T-helper 17 cell (primary cell): ENCODE measurements at regions not wholly inside any gene's neighbourhood (a gene's known extent, or its start where the extent isn't known, plus 50 kb on each side); places are given as distances from the start of the nearest gene placed in this dataset.

Experiments
- ATAC-seq: fragments of 150-1000 bp; cut with Tn5 transposase; 2 replicates; pipeline ENCODE4 v1.10.0; 2021; ENCODE audit warnings: mild to moderate bottlenecking, moderate library complexity
- DNase-seq, 3 donors: peaks; one replicate each; pipeline versions ENCODE4 v3.0.0 to v3.0.0-alpha.2; 2020 to 2021
- H3K9me3 ChIP-seq: one replicate; pipeline ENCODE4 v1.7.0; 2013; ENCODE audit warnings: low read length, mild to moderate bottlenecking; ENCODE audit not compliant: control insufficient read depth, poor library complexity, severe bottlenecking
- H3K27ac Mint-ChIP-seq: one replicate; pipeline ENCODE4 v1.8.0; 2022; ENCODE audit warnings: mild to moderate bottlenecking, moderate library complexity, mixed read lengths
- H3K27me3 Mint-ChIP-seq: one replicate; pipeline ENCODE4 v1.8.0; 2022; ENCODE audit warnings: mixed read lengths
- H3K36me3 Mint-ChIP-seq: one replicate; pipeline ENCODE4 v1.8.0; 2022; ENCODE audit warnings: low read depth, mixed read lengths
- H3K4me1 Mint-ChIP-seq: one replicate; pipeline ENCODE4 v1.8.0; 2022; ENCODE audit warnings: mild to moderate bottlenecking, mixed read lengths
- H3K4me3 Mint-ChIP-seq: one replicate; pipeline ENCODE4 v1.8.0; 2022; ENCODE audit warnings: mild to moderate bottlenecking, moderate library complexity, mixed read lengths

DNA sequence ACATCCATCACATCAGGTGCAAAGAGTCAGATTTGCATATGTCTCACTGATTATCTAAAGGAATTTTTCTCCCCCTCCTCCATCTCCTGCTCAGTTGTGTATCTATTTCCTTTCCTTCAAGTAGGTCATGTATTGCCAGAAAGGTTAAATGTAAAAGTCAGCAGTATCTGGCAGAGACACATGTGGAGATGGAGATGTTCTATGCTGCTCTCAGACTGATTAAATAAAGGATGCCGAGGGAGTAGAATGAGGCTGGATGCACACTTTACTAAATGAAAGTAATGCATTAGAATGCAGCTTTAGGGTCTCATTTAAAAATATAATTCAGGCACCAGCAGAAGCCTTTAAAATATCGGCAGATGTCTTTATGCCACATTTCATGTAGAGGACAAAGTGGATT lies 555.3 kb downstream of the RNF144A start:
- no peaks in the 10 kb centered on the region for H3K36me3 Mint-ChIP-seq
- DNase-seq: no peak

GRCh38 chr2:7473135-7473771 lies 556.0 kb downstream of the RNF144A start:
- ATAC-seq: no peak
- no peaks in the 10 kb centered on the region for H3K9me3 ChIP-seq
- H3K4me3 Mint-ChIP-seq: no peak overlapping the region
- no peak overlapping the region for H3K27ac Mint-ChIP-seq
- DNase-seq: no peak
- no peaks in the 10 kb centered on the region for H3K4me1 Mint-ChIP-seq
- H3K27me3 Mint-ChIP-seq: peaks cover 16% of the 10 kb centered on the region
- H3K36me3 Mint-ChIP-seq: no peaks in the 10 kb centered on the region

More for the DNA sequence above, 555.3 kb downstream of the RNF144A start:
- no peak for ATAC-seq
- Mint-ChIP-seq H3K27ac (no peak overlapping the region), H3K4me3 (no peak overlapping the region), H3K27me3 (peaks cover 23% of the 10 kb centered on the region), H3K4me1 (peaks cover 4% of the 10 kb centered on the region)
- H3K9me3 ChIP-seq: no peaks in the 10 kb centered on the region

DNA sequence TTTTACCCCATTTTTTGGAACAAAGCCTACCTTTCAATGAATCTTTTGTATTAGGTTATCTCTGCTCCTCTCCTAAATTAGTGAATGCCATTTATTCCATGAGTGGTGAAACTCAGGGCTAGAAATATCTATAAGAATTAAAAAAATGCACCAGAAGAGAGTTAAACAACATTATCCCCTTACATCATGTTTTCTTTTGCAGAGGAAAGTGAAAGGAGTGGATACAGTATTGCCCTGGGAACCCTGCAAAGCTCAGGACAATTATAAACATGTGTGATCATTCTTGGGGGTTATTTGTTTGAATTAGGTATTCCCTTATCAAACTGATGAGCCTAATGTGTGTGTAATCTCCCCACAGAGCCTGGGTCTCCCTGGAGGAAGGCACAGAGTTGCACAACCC lies 559.2 kb downstream of the RNF144A start:
- no peaks in the 10 kb centered on the region for H3K9me3 ChIP-seq
- ATAC-seq: no peak
- peaks cover 2% of the 10 kb centered on the region for H3K4me1 Mint-ChIP-seq

GRCh38 chr2:7479603-7480002 lies 562.4 kb downstream of the RNF144A start:
- no peak for ATAC-seq
- H3K9me3 ChIP-seq: no peaks in the 10 kb centered on the region
- Mint-ChIP-seq H3K27me3 (peaks cover 9% of the 10 kb centered on the region), H3K4me3 (no peak overlapping the region), H3K36me3 (peaks cover 4% of the 10 kb centered on the region), H3K4me1 (peaks cover 2% of the 10 kb centered on the region), H3K27ac (no peak overlapping the region)
- DNase-seq: no peak

More for the DNA sequence above, 559.2 kb downstream of the RNF144A start:
- no peak overlapping the region for H3K4me3 Mint-ChIP-seq
- peaks cover 4% of the 10 kb centered on the region for H3K36me3 Mint-ChIP-seq
- peaks cover 17% of the 10 kb centered on the region for H3K27me3 Mint-ChIP-seq
- no peak for DNase-seq
- no peak overlapping the region for H3K27ac Mint-ChIP-seq

DNA sequence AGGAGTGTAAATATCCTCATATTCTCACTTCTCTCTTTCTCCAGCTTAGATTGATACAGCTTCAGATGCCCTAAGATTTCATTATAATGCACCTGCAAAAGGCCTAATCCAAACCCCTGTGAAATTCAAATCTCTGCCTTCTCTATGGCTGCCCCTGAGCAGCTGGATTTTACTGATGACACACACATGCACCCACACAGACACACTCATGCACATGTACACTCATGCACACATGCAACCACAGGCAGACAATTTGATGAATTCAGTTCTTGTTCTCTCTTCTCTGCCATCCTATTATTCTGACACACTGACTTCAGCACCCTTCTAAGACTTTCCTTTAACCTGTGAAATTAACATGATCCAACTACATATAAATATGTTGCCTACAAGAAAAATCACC lies 563.2 kb downstream of the RNF144A start:
- ATAC-seq: no peak
- DNase-seq: no peak
- H3K36me3 Mint-ChIP-seq: peaks cover 4% of the 10 kb centered on the region
- no peak overlapping the region for H3K4me3 Mint-ChIP-seq
- H3K4me1 Mint-ChIP-seq: peaks cover 2% of the 10 kb centered on the region
- no peak overlapping the region for H3K27ac Mint-ChIP-seq
- no peaks in the 10 kb centered on the region for H3K9me3 ChIP-seq
- peaks cover 4% of the 10 kb centered on the region for H3K27me3 Mint-ChIP-seq

- no peak overlapping the region for H3K4me3 Mint-ChIP-seq
- no peaks in the 10 kb centered on the region for H3K4me1 Mint-ChIP-seq
- H3K9me3 ChIP-seq: no peaks in the 10 kb centered on the region
- no peak for DNase-seq
- no peaks in the 10 kb centered on the region for H3K27me3 Mint-ChIP-seq
- no peaks in the 10 kb centered on the region for H3K36me3 Mint-ChIP-seq
- no peak for ATAC-seq
- no peak overlapping the region for H3K27ac Mint-ChIP-seq
Measured at GRCh38 chr2:7490672-7491071, 573.5 kb downstream of the RNF144A start.

GRCh38 chr2:7492719-7493118 lies 575.5 kb downstream of the RNF144A start:
- Mint-ChIP-seq H3K36me3 (no peaks in the 10 kb centered on the region), H3K4me3 (no peak overlapping the region), H3K27ac (no peak overlapping the region), H3K4me1 (no peaks in the 10 kb centered on the region), H3K27me3 (no peaks in the 10 kb centered on the region)
- no peaks in the 10 kb centered on the region for H3K9me3 ChIP-seq
- DNase-seq: no peak
- ATAC-seq: no peak

GRCh38 chr2:7497178-7497577 lies 580.0 kb downstream of the RNF144A start:
- H3K4me3 Mint-ChIP-seq: no peak overlapping the region
- no peaks in the 10 kb centered on the region for H3K9me3 ChIP-seq
- no peak overlapping the region for H3K27ac Mint-ChIP-seq
- peaks cover 9% of the 10 kb centered on the region for H3K36me3 Mint-ChIP-seq
- ATAC-seq: no peak
- peaks cover 18% of the 10 kb centered on the region for H3K27me3 Mint-ChIP-seq
- DNase-seq: no peak
- H3K4me1 Mint-ChIP-seq: no peaks in the 10 kb centered on the region

DNA sequence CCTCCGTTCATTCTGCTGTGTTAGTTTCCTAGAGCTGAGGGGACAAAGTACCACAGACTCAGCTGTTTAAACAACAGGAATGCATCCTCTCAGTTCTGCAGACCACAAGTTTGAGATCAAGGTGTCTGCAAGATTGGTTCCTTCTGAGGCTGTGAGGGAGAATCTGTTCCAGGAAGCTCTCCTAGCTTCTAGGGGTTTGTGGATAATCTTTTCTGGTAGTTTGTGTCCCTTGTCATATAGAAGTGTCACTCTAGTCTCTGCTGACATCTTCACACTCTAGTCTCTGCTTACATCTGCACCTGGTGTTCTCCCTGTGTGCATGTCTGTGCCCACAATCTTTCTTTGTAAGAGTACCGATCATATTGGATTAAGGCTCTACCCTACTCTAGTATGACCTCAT lies 581.8 kb downstream of the RNF144A start:
- no peak overlapping the region for H3K27ac Mint-ChIP-seq
- peaks cover 18% of the 10 kb centered on the region for H3K27me3 Mint-ChIP-seq
- no peak overlapping the region for H3K4me3 Mint-ChIP-seq
- H3K36me3 Mint-ChIP-seq: peaks cover 9% of the 10 kb centered on the region
- DNase-seq (no peak), ATAC-seq (no peak)
- no peaks in the 10 kb centered on the region for H3K9me3 ChIP-seq
- no peaks in the 10 kb centered on the region for H3K4me1 Mint-ChIP-seq

DNA sequence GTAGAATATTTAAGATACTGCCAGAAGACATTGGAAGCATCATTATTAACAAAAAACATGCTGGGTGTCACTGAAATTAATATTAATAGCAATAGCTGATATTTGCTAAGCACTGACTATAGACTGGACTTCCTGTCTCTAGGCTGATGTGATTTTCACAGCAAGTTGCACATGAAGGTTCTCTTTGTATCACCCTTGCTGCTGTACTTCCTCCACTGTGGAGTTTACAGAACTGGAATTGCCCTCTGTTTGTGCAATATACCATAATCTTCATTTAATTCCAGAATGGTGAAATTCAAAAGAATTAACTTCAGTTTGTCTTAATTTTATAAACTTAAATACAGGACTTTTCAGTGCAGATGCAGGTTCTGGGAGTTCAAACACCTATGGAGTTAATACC lies 585.1 kb downstream of the RNF144A start:
- DNase-seq (no peak), ATAC-seq (no peak)
- H3K27ac Mint-ChIP-seq: no peak overlapping the region

DNA sequence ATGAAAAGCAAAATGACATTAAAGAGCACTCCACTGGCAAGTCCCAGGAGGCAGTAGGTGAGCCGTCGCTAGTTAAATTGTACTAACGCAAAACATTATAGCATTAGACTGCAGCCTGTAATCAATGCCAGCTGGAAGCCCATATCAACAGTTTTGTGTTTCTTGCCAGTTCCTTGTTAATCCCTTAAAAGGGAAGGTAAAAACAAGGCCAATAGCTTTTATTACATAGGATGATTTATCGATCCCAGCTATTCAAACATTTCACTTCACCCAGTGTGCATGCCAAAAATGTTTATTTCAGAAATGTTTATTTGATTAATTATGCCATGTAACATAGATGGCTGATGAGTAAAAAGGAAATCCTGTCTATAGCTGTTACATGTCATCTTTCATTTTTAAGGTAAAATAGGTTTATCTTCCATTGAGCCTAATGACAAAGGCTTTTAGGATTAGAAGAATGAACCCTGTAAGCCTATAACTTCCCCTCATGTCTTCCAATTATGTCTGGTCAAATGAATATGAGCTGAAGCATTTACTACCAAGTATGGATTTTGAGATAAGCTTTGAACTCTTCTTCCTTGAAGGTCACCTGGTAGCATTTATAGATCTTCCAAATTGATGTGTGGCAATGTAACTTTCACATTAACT lies 591.2 kb downstream of the RNF144A start:
- Mint-ChIP-seq H3K36me3 (no peaks in the 10 kb centered on the region), H3K4me1 (no peaks in the 10 kb centered on the region), H3K4me3 (no peak overlapping the region), H3K27me3 (no peaks in the 10 kb centered on the region), H3K27ac (no peak overlapping the region)
- ATAC-seq: no peak
- H3K9me3 ChIP-seq: no peaks in the 10 kb centered on the region
- DNase-seq: no peak

More for the DNA sequence above, 585.1 kb downstream of the RNF144A start:
- no peaks in the 10 kb centered on the region for H3K9me3 ChIP-seq
- Mint-ChIP-seq H3K27me3 (peaks cover 18% of the 10 kb centered on the region), H3K4me3 (no peak overlapping the region), H3K4me1 (no peaks in the 10 kb centered on the region), H3K36me3 (peaks cover 9% of the 10 kb centered on the region)

- no peak overlapping the region for H3K27ac Mint-ChIP-seq
- no peak for ATAC-seq
- H3K36me3 Mint-ChIP-seq: no peaks in the 10 kb centered on the region
- DNase-seq: no peak
- H3K27me3 Mint-ChIP-seq: no peaks in the 10 kb centered on the region
- H3K4me1 Mint-ChIP-seq: no peaks in the 10 kb centered on the region
- no peak overlapping the region for H3K4me3 Mint-ChIP-seq
- no peaks in the 10 kb centered on the region for H3K9me3 ChIP-seq
Measured at GRCh38 chr2:7510353-7510752, 593.1 kb downstream of the RNF144A start.

GRCh38 chr2:7513834-7514233 lies 596.6 kb downstream of the RNF144A start:
- no peak overlapping the region for H3K27ac Mint-ChIP-seq
- H3K4me3 Mint-ChIP-seq: no peak overlapping the region
- ATAC-seq: no peak
- H3K27me3 Mint-ChIP-seq: peaks cover 8% of the 10 kb centered on the region
- peaks cover 3% of the 10 kb centered on the region for H3K36me3 Mint-ChIP-seq
- H3K4me1 Mint-ChIP-seq: peaks cover 9% of the 10 kb centered on the region
- no peak for DNase-seq
- H3K9me3 ChIP-seq: no peaks in the 10 kb centered on the region

- ATAC-seq: no peak
- Mint-ChIP-seq H3K36me3 (peaks cover 3% of the 10 kb centered on the region), H3K27ac (no peak overlapping the region), H3K4me3 (no peak overlapping the region), H3K4me1 (peaks cover 9% of the 10 kb centered on the region), H3K27me3 (peaks cover 11% of the 10 kb centered on the region)
- no peaks in the 10 kb centered on the region for H3K9me3 ChIP-seq
- DNase-seq: no peak
Measured at GRCh38 chr2:7515327-7515726, 598.1 kb downstream of the RNF144A start.
